ENCODE measurements at regions not wholly inside any gene's neighbourhood (a gene's known extent, or its start where the extent isn't known, plus 50 kb on each side); places are given as distances from the start of the nearest gene placed in this dataset.
"Not testable (repeated sequence)": the region's sequence is repeated elsewhere in the genome, so short reads cannot be mapped to it uniquely, and the experiment has no call there.

- DNase-seq (ENCODE audit: low read depth): peak; percentile 80
Observed at GRCh38 chr3:25895443-25895842, 105.6 kb downstream of the OXSM start.

GRCh38 chr3:25897019-25897418 is 107.1 kb downstream of the OXSM start:
- DNase-seq (ENCODE audit: low read depth): peak; percentile 47

- no peak for DNase-seq (ENCODE audit: low read depth)
Observed at GRCh38 chr3:25899352-25900101, 109.6 kb downstream of the OXSM start.

- DNase-seq (ENCODE audit: low read depth): no peak
Observed at GRCh38 chr3:25900161-25900560, 110.3 kb downstream of the OXSM start.

GRCh38 chr3:25901796-25902195 is 111.9 kb downstream of the OXSM start:
- no peak for DNase-seq (ENCODE audit: low read depth)

GRCh38 chr3:25902586-25902985 is 112.7 kb downstream of the OXSM start:
- no peak for DNase-seq (ENCODE audit: low read depth)

- DNase-seq (ENCODE audit: low read depth): no peak
Observed at GRCh38 chr3:25903371-25904129, 113.7 kb downstream of the OXSM start.

GRCh38 chr3:25904206-25904605 is 114.3 kb downstream of the OXSM start:
- DNase-seq (ENCODE audit: low read depth): no peak

- DNase-seq (ENCODE audit: low read depth): no peak
Observed at GRCh38 chr3:25906132-25906906, 116.4 kb downstream of the OXSM start.

GRCh38 chr3:25907081-25907480 is 117.2 kb downstream of the OXSM start:
- DNase-seq (ENCODE audit: low read depth): no peak

GRCh38 chr3:25910105-25910504 is 120.2 kb downstream of the OXSM start:
- no peak for DNase-seq (ENCODE audit: low read depth)

GRCh38 chr3:25910997-25911396 is 121.1 kb downstream of the OXSM start:
- DNase-seq (ENCODE audit: low read depth): peak; percentile 49

GRCh38 chr3:25911525-25912295 is 121.8 kb downstream of the OXSM start:
- no peak for DNase-seq (ENCODE audit: low read depth)

GRCh38 chr3:25913179-25913578 is 123.3 kb downstream of the OXSM start:
- DNase-seq (ENCODE audit: low read depth): no peak

GRCh38 chr3:25915673-25916072 is 125.8 kb downstream of the OXSM start:
- no peak for DNase-seq (ENCODE audit: low read depth)

- no peak for DNase-seq (ENCODE audit: low read depth)
Observed at GRCh38 chr3:25916321-25916720, 126.4 kb downstream of the OXSM start.

GRCh38 chr3:25931967-25932366 is 142.1 kb downstream of the OXSM start:
- not testable (repeated sequence) for DNase-seq (ENCODE audit: low read depth)

GRCh38 chr3:25938566-25939325 is 148.9 kb downstream of the OXSM start:
- no peak for DNase-seq (ENCODE audit: low read depth)

- no peak for DNase-seq (ENCODE audit: low read depth)
Observed at GRCh38 chr3:25940935-25941334, 151.0 kb downstream of the OXSM start.

GRCh38 chr3:25944329-25944728 is 154.4 kb downstream of the OXSM start:
- DNase-seq (ENCODE audit: low read depth): no peak

- no peak for DNase-seq (ENCODE audit: low read depth)
Observed at GRCh38 chr3:25945366-25945765, 155.5 kb downstream of the OXSM start.

Data from ELR (cell line).